HG03520 (cell line): ENCODE measurements at regions not wholly inside any gene's neighbourhood (a gene's known extent, or its start where the extent isn't known, plus 50 kb on each side); places are given as distances from the start of the nearest gene placed in this dataset.
"Not testable (repeated sequence)": the region's sequence is repeated elsewhere in the genome, so short reads cannot be mapped to it uniquely, and the experiment has no call there.

Source experiments
- ATAC-seq: cut with Tn5 transposase; IDR thresholded peaks from one replicate; pipeline ENCODE4 v1.9.1; 2021; ENCODE audit warnings: mild to moderate bottlenecking, moderate library complexity; ENCODE audit not compliant: unreplicated experiment

DNA sequence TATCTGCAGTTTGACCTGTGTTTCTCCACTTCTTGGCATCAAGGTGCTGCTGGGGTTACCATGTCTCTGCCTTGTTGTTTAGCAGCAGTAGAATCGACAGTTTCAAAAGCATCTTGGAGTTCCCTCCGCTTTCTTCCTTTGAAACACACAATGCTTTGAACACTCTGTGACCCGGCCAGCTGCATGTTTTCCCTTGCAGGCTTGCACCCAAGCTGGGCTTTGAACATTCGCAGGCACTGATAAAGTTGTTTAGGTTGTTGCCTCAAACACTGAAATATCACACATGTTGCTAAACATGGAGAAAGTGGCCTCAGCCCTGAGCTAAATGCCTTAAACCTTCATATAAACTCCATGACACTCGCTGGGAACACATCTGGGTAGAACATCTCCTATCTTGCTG lies 251.7 kb downstream of the TSN start:
- ATAC-seq: no peak

DNA sequence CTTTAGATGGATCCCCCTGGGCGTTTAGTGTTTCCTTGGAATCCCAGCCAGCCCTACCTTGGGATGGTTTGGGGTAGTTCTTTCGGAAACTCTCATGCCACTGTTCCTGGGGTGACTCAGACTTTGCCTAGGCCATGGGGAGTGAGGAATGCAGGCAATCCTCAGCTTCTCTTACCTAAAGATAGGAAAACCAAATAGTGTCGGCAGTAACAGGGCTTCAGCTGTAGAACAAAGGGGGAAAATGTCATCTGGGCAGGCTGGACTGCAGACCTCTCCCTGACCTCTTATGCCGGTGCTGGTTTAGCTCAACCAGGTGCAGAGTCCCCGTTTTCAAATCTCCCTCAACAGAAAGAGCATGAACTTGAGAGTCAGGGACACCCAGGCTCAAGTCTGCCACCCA lies 252.1 kb downstream of the TSN start:
- ATAC-seq: no peak

DNA sequence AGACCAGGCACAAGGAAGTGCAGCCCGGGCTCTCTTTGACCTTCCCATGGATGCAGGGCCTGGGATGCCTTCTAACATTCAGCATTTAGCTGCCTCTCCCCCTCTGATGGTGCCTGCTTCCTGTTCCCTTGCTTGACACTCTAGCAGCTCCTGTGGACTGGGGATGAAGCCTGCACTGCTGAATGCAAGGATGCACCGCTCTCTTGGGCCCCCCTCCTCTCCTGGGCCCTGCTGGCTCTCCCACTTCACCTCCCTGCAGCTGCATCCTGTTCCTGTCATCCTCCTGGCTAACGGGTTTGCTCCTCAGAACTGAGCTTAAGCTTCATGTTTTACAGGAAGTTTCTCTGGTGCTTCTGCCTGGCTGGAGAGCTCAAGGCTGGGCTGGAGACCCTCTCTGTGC lies 254.1 kb downstream of the TSN start:
- no peak for ATAC-seq

DNA sequence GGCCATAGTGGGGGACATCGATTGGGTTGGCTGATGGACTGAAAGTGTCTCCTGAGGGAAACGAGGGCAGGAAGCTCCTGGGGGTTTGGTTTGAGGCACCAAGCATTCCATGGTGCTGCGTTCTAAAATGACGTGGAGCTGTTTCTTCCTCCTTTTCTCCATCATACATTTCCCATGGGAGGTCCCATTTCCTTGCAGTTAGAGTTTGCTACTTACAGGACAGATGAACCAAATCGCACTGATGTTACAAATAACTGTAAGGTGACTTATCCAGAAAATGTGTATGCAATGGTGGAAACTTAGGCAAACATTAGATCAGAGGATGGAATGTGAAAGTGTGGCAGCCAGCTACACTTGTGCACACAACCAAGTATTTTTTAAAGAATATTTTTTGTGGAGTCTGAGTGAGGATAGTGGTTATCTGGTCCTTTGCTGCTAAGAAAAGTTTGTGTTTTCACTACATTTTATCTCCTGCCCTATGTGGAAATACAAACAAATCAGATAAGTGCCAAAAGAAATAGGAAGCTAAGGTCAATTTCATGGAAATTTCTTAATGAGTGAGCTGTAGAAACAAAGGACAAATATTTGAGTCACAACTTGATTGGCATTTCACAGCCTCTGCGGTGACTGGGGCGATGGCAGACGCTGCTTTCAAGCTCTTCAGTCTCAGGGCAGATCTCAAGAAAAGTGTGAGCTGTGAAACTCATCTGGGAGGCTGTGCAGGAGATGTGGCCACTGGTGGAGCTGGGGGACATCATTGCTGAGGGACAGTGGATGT lies 256.2 kb downstream of the TSN start:
- no peak for ATAC-seq

- ATAC-seq: no peak
Measured at GRCh38 chr2:122018736-122019135, 263.3 kb downstream of the TSN start.

DNA sequence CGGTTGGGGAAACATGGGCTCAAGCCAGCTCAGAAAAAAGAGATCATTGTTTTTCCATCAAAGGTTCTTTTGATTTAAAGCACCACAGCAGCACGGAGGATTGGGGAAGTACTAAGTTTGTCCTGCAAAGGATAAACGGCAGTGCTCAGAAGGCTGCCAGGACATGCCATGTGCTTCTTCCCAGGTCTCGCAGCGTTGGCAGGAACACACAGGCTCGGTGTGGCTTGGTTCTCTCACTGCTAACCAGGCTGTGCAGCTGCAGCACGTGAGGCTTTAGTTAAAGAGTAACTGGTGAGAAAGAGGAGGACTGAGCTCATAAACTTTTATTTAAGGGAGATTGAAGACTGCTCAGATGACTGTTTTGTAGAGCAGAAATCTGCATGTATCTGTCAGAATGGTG lies 264.3 kb downstream of the TSN start:
- no peak for ATAC-seq

DNA sequence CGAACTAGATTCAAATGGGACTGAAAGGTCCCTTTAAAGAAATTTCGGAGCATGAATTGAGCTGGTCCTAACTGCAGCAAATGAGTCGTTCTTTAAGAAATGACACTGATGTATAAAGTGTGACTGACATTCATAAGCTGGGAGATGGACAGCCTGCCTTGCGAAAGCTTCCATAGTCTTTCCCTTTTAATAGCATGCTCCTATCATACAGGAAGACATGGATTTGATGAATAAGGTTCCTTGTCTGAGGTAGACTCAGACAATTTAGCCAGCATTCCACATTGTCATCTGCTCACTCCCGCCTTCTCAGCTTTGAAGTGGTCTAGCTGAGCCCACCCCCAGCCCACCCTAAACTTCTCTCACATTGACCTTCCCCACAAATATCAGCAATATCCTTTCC lies 264.9 kb downstream of the TSN start:
- no peak for ATAC-seq

GRCh38 chr2:122021941-122022340 lies 266.5 kb downstream of the TSN start:
- no peak for ATAC-seq

GRCh38 chr2:122022531-122022930 lies 267.1 kb downstream of the TSN start:
- no peak for ATAC-seq

DNA sequence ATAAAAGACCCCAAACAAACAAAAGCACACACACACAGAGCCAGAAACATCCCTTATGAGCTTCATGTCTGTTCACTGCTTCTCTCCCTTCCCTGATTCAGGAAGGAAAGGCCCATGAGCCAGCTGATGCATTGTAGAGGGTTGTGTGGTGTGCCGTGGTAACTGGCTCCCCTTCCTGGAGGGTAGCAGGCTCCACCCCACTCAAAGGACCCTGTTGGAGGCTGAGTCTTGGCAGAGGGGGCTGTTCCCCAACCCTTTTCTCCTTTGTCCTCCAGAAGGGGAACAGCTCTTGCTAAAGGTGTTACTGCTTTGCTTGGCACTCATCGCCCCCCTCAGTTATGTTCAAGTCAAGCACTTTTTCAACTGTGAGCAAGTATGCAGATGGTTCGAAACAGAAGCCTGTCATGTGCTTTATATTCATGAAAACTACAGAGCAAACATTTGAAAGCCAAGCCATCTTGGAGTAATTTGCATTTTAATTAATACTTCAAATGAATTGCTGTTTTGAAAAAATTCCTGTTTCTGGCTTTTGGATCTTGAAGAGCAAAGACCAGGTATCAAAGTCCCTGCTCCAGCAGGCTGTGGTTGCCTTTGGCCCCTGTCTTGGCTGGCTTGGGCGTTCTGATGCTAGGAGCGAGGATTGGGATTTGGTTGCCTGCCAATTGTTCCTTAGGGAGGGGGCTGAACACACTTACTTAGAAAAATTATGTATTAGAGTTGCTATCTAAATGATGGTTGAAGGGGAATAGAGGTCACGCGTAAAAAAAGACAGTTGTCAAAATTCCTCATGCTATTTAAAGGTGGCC lies 267.8 kb downstream of the TSN start:
- no peak for ATAC-seq

GRCh38 chr2:122027510-122028217 lies 272.2 kb downstream of the TSN start:
- ATAC-seq: no peak

DNA sequence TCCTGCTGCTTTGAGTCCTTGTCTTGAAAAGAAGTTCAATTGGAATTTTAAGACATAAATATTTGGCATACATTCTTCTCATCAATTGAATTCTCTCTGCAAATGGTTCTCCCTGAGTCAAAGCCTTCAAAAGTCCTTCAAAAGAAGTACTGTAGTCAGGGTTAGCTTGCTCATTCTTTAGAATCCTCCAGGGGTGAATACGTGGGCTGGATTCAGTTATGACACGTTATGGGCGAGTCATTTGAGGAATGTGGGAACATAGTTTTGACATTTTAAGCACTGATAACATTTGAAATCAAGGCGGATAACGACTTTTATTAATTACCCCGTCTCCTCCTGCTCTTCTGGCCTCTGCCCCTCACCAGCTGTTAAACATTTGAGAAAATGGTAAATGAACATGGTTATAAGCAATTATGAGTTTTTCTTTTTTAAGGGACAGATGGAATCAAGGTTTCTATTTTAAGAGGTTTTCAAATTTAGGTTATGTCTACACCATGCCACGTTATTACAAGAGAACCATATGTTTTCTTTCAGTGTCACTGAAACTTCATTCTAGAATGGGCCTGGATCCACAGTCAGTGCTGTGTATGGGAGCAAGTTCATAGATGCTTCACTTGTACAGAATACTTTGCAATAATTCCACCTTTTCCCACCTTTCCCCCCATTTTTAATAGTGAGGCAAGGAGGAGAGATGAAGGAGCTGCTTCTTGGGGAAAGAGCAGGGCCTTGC lies 273.1 kb downstream of the TSN start:
- ATAC-seq: no peak

GRCh38 chr2:122029456-122029855 lies 274.0 kb downstream of the TSN start:
- no peak for ATAC-seq

GRCh38 chr2:122029945-122030344 lies 274.5 kb downstream of the TSN start:
- ATAC-seq: no peak

- no peak for ATAC-seq
Measured at GRCh38 chr2:122031544-122032263, 276.3 kb downstream of the TSN start.

GRCh38 chr2:122032264-122032645 lies 276.8 kb downstream of the TSN start:
- ATAC-seq: no peak

- ATAC-seq: no peak
Measured at GRCh38 chr2:122033778-122034177, 278.3 kb downstream of the TSN start.

DNA sequence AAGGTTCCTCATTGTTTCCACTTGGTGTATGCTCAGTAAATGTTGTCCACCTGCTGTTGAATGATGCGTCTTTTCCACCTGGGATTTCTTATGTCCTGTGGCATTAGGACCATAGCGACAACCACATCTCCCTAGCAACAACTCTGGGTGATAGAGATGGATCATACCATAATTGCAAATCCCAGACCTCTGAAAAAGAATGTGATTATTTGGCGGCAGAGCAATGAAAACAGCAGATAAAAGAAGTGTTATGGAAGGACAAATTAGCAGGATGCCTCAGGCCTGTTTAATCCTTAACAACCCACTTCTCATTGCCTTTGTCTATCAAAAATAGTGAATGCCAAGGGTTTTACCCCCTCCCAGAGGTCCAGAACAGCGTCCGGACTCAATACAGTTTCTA lies 278.9 kb downstream of the TSN start:
- no peak for ATAC-seq

DNA sequence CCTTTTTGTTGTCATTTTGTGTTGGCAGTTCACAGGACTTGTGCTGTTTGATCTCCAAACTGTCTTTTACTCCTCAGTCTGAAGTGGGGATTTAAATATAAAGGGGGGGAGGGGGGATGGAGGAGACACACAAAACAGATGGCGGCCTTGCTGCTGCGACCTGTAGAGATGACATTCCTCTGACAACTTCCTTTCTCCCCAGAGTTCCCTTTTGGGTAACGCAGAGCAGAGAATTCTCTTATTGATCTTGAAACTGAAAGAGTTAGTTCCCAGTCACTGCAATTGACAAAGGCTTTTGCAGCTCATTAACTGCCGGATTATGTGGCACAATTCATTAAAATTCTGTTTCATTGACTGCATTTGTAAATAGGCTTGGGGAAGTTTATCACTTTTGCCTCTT lies 279.3 kb downstream of the TSN start:
- no peak for ATAC-seq

GRCh38 chr2:122038816-122039215 lies 283.4 kb downstream of the TSN start:
- ATAC-seq: not testable (repeated sequence)
